Pancreas (tissue), 10 donors: ENCODE measurements at regions not wholly inside any gene's neighbourhood (a gene's known extent, or its start where the extent isn't known, plus 50 kb on each side); places are given as distances from the start of the nearest gene placed in this dataset.

Experiments used
- ATAC-seq, 4 donors: fragments of 200-7000 bp; cut with Tn5 transposase; one replicate each; pipeline versions ENCODE4 v1.8.0 to v1.9.1; 2020; ENCODE audit warnings: mild to moderate bottlenecking in 4 of 4, moderate library complexity in 4 of 4
- DNase-seq, 6 donors: peaks; one replicate each; pipeline ENCODE4 v3.0.0-alpha.2; 2020
- FAIRE-seq: peaks from 2 replicates; lab custom pipeline; 2012; peaks lifted over from hg19 to GRCh38; lab: Jason Lieb, UNC
- H3K27ac ChIP-seq, 4 donors: fragments of 200-600 bp; sonication (generic); 1 replicate in 3 of 4; 2 replicates in 1 of 4; pipeline versions ENCODE4 v1.5.0 to v1.8.0; 2020
- H3K27me3 ChIP-seq, 4 donors: fragments of 200-600 bp; one replicate each; pipeline ENCODE4 v1.8.0; 2021
- H3K36me3 ChIP-seq, 3 donors: fragments of 200-600 bp; sonication (generic) in 1 of 3; one replicate each; pipeline versions ENCODE4 v1.5.0 to v1.8.0; 2020 to 2021
- H3K4me1 ChIP-seq, 3 donors: fragments of 200-600 bp; one replicate each; pipeline ENCODE4 v1.8.0; 2021
- H3K4me3 ChIP-seq, 4 donors: fragments of 200-600 bp; sonication (generic) in 2 of 4; one replicate each; pipeline versions ENCODE4 v1.5.0 to v1.8.0; 2020 to 2021
- H3K9me3 ChIP-seq, 4 donors: fragments of 200-600 bp; one replicate each; pipeline ENCODE4 v1.8.0; 2021
- WGBS, 2 donors: extraction: QIAGEN DNeasy Blood & Tissue Kit; methylation state at CpG; one replicate each; pipeline ENCODE4 v1.1.7; 2013; 5-methylcytosine and 5-hydroxymethylcytosine counted together
- intact Hi-C, 3 donors: fragments of 100-400 bp; cut with DNase I; formaldehyde crosslinking; loops; one replicate each; pipeline versions ENCODE4 v1.11.1 to v1.14.2; 2022
- TF ChIP-seq, protein P1 (sequence below), 4 donors: fragments of 200-600 bp; sonication (generic) in 3 of 4; IDR thresholded peaks; one replicate each; pipeline versions ENCODE4 v1.5.0 to v1.8.0; 2021; ENCODE audit warnings: antibody characterized with exemption in 4 of 4
- donor health status: healthy with polysubstance abuse.
- donor health status: DM: no; HTN: no; CAD: no; lungs with moderate emphysema.
- donor health status: DM: no; HTN: no; CAD: no.
- donor health status: control.
- donor health status: control.
- donor health status: Bipolar disorder and iron deficiency.
- donor health status: DM: yes; HTN: yes; CAD: no.
- donor health status: DM: no; HTN: no; CAD: no.
- donor health status: DM: no; HTN: no; CAD: no.
- donor health status: DM: yes; HTN: yes; CAD: no.

DNA sequence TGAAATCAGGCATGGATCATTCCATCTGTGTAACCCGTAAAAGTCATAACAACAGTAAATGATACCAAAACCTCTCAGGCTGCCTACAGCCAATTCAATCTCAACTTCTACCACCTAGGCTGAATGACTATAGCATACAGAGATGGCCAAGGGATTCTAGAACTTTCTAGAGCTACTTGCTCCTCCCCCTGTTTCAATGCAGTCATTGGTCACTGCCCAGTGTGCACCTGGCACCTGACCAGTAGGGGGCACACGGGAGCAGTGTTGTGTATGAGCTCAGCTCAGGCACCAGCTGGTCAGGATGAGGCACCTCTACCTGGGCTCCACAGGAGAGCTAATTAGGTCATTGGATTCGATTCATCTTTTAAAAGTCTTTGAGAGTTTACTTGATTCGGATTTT lies 86.2 kb downstream of the PLEKHG1 start:
- H3K9me3 ChIP-seq, result no peaks in the 10 kb centered on the region
- TF ChIP-seq, protein P1, sequence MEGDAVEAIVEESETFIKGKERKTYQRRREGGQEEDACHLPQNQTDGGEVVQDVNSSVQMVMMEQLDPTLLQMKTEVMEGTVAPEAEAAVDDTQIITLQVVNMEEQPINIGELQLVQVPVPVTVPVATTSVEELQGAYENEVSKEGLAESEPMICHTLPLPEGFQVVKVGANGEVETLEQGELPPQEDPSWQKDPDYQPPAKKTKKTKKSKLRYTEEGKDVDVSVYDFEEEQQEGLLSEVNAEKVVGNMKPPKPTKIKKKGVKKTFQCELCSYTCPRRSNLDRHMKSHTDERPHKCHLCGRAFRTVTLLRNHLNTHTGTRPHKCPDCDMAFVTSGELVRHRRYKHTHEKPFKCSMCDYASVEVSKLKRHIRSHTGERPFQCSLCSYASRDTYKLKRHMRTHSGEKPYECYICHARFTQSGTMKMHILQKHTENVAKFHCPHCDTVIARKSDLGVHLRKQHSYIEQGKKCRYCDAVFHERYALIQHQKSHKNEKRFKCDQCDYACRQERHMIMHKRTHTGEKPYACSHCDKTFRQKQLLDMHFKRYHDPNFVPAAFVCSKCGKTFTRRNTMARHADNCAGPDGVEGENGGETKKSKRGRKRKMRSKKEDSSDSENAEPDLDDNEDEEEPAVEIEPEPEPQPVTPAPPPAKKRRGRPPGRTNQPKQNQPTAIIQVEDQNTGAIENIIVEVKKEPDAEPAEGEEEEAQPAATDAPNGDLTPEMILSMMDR (IDR thresholded peaks at IDR 0.05), result peak in 2 of 4 donors; percentile 9 to 27
- ATAC-seq, result peak in 2 of 4 donors; percentile 66 to 68
- FAIRE-seq, result no peak
- intact Hi-C loops, result no loop called here
- 53 to 65% methylated on average over 4 of the region's 4 CpGs for WGBS, 2 donors
- H3K36me3 ChIP-seq, result no peaks in the 10 kb centered on the region
- peaks cover 0 to 7% (median 6%) of the 10 kb centered on the region in 3 donors for H3K4me1 ChIP-seq
- DNase-seq, result peak in 3 of 6 donors; percentile 8 to 45 (median 31)
- H3K27ac ChIP-seq, result no peak overlapping the region
- no peaks in the 10 kb centered on the region for H3K27me3 ChIP-seq
- H3K4me3 ChIP-seq, result no peak overlapping the region

DNA sequence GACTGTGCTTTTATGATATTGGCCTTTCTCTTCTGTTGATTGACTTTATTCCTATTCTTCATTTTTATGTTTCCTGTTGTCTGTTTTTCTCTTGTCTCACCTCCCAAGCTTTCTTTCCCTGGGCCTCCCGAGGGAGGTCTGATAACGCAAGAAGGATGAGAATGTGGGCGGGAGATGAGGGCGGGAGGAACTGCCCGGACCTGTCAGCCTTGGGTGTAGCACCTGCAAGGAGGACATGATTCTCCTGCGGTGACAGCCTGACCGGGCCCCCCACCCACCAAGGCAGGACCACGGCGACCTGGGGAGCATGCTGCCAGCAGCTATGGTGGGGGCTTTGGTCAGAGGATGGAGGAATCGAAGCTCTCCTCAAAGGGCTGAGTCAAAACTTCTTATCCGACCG lies 86.9 kb downstream of the PLEKHG1 start:
- H3K27ac ChIP-seq, result no peak overlapping the region

DNA sequence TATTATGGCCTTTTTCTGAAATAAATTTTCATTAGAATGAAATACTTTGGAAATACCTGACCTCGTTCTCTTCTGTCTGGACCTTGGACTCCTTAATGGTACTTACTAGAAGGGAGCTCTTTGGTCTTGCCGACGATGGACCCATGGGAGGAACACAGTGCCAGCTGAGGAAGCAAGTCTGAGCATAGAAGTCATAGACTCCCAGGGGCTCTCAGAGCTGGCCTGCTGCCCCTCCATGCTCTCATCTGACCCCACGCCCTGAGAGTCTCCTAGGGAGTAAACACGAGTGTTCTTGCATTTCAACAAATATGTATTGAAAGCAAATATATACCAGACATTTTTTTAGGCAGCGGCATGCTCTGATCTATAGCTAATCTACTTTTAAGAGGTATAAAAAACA lies 87.8 kb downstream of the PLEKHG1 start:
- Histone ChIP-seq H3K9me3 (no peaks in the 10 kb centered on the region), H3K27ac (no peak overlapping the region), H3K4me3 (no peak overlapping the region), H3K4me1 (peaks cover 0 to 7% (median 6%) of the 10 kb centered on the region in 3 donors), H3K36me3 (no peaks in the 10 kb centered on the region), H3K27me3 (no peaks in the 10 kb centered on the region)
- ATAC-seq (peak in 3 of 4 donors; percentile 67 to 72 (median 72)), DNase-seq (peak in 1 of 6 donors; percentile 9), FAIRE-seq (no peak)
- WGBS, 2 donors, result 42 to 49% methylated on average over 6 of the region's 6 CpGs
- TF ChIP-seq, protein P1 (IDR thresholded peaks at IDR 0.05), result no peak
- intact Hi-C loops, result no loop called here

More for the DNA sequence above, 86.9 kb downstream of the PLEKHG1 start:
- FAIRE-seq, result no peak
- no peaks in the 10 kb centered on the region for H3K9me3 ChIP-seq
- peaks cover 0 to 7% (median 6%) of the 10 kb centered on the region in 3 donors for H3K4me1 ChIP-seq
- TF ChIP-seq, protein P1 (IDR thresholded peaks at IDR 0.05), result no peak
- no peak overlapping the region for H3K4me3 ChIP-seq
- no peak for ATAC-seq
- H3K27me3 ChIP-seq, result no peaks in the 10 kb centered on the region
- WGBS, 2 donors, result 84 to 87% methylated on average over 12 of the region's 12 CpGs
- intact Hi-C loops, result no loop called here
- DNase-seq, result no peak
- no peaks in the 10 kb centered on the region for H3K36me3 ChIP-seq

DNA sequence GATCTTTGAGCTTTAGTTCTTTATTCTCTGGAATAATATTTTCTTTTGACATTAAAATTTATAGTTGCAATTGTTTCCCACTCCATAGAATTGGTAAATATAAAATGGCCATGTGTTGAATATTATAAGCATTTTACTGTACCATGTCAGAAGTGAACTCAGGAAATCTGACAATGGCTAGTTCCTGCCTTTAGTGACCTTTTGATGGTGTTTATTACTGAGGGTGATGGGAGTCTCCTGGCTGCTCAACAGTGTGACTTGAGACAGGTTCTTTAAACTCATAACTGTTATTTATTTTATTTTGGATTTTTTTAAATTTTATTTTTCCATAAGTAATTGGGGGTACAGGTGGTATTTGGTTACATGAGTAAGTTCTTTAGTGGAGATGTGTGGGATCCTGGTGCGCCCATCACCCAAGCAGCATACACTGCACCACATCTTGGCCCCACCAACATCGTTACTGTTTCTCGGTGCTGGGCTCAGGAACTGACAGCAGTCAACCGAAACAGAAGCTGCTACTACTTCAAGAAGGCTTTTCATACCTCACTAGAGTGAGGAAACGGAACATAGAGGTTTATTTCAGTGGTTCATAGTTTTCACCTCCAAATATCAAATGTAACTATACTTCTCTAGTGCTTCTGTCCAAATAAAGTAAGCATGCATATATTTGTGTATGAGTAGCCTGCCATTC lies 90.4 kb downstream of the PLEKHG1 start:
- FAIRE-seq (no peak), DNase-seq (no peak), ATAC-seq (no peak)
- peaks cover 0 to 7% (median 6%) of the 10 kb centered on the region in 3 donors for H3K4me1 ChIP-seq
- no peaks in the 10 kb centered on the region for H3K9me3 ChIP-seq
- no peaks in the 10 kb centered on the region for H3K27me3 ChIP-seq
- TF ChIP-seq, protein P1 (IDR thresholded peaks at IDR 0.05), result no peak
- H3K36me3 ChIP-seq, result no peaks in the 10 kb centered on the region
- H3K27ac ChIP-seq, result no peak overlapping the region
- no peak overlapping the region for H3K4me3 ChIP-seq
- WGBS, 2 donors, result 92 to 93% methylated on average over 5 of the region's 5 CpGs
- intact Hi-C loops, result no loop called here

DNA sequence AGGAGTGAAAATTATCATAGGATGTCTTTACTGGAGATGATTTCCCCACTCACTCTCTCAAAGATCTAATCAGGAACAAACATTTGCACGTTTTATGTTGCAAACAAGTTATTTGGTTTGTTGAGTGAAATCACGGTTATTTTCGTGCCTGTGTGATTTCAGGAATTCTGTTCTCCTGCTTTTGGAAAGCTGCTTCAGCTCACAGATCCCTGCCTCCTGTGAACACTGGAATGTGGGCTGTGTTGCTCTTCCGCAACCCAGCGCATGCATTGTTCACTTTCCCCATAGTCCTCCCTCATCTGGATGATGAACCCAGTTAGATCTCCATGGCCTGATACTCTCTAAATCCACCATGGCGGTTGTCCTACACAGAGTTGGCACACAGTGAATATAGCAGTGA lies 91.0 kb downstream of the PLEKHG1 start:
- no peak for DNase-seq
- intact Hi-C loops, result no loop called here
- no peaks in the 10 kb centered on the region for H3K27me3 ChIP-seq
- H3K4me3 ChIP-seq, result no peak overlapping the region
- H3K36me3 ChIP-seq, result no peaks in the 10 kb centered on the region
- no peak for FAIRE-seq
- peaks cover 0 to 7% (median 6%) of the 10 kb centered on the region in 3 donors for H3K4me1 ChIP-seq
- H3K9me3 ChIP-seq, result no peaks in the 10 kb centered on the region
- no peak overlapping the region for H3K27ac ChIP-seq
- no peak for ATAC-seq
- TF ChIP-seq, protein P1 (IDR thresholded peaks at IDR 0.05), result no peak
- WGBS, 2 donors, result 84 to 90% methylated on average over 6 of the region's 6 CpGs
